ENCODE measurements at regions not wholly inside any gene's neighbourhood (a gene's known extent, or its start where the extent isn't known, plus 50 kb on each side); places are given as distances from the start of the nearest gene placed in this dataset.
"Not testable (repeated sequence)": the region's sequence is repeated elsewhere in the genome, so short reads cannot be mapped to it uniquely, and the experiment has no call there.

GRCh38 chr10:16011548-16011947 lies 151.2 kb upstream of the MINDY3 start:
- H3K4me1 ChIP-seq: no peaks in the 10 kb centered on the region
- no peak for DNase-seq (ENCODE audit: low spot score in 2 of 2)
- no peaks in the 10 kb centered on the region for H3K9me3 ChIP-seq
- no peaks in the 10 kb centered on the region for H3K27me3 ChIP-seq
- no peaks in the 10 kb centered on the region for H3K36me3 ChIP-seq
- TF ChIP-seq POLR2AphosphoS5 (IDR thresholded peaks at IDR 0.05): no peak
- no peak for TF ChIP-seq EP300 (IDR thresholded peaks at IDR 0.05)
- TF ChIP-seq CTCF (IDR thresholded peaks at IDR 0.05): no peak
- no peak overlapping the region for H3K4me3 ChIP-seq
- H3K27ac ChIP-seq: no peak overlapping the region

- 68% methylated on average over 3 of the region's 3 CpGs for WGBS
- TF ChIP-seq POLR2A (IDR thresholded peaks at IDR 0.05) (no peak), POLR2AphosphoS5 (IDR thresholded peaks at IDR 0.05) (no peak), CTCF (IDR thresholded peaks at IDR 0.05) (no peak), EP300 (IDR thresholded peaks at IDR 0.05) (no peak)
- Histone ChIP-seq H3K36me3 (no peaks in the 10 kb centered on the region), H3K4me3 (no peak overlapping the region), H3K27me3 (no peaks in the 10 kb centered on the region), H3K4me1 (no peaks in the 10 kb centered on the region), H3K27ac (no peak overlapping the region), H3K9me3 (no peaks in the 10 kb centered on the region)
- no peak for DNase-seq (ENCODE audit: low spot score in 2 of 2)
These were observed 154.2 kb upstream of the MINDY3 start for GRCh38 chr10:16014469-16014868.

GRCh38 chr10:16016688-16017087 lies 156.4 kb upstream of the MINDY3 start:
- TF ChIP-seq EP300 (IDR thresholded peaks at IDR 0.05) (no peak), POLR2AphosphoS5 (IDR thresholded peaks at IDR 0.05) (no peak), POLR2A (IDR thresholded peaks at IDR 0.05) (no peak), CTCF (IDR thresholded peaks at IDR 0.05) (no peak)
- Histone ChIP-seq H3K4me3 (no peak overlapping the region), H3K27ac (no peak overlapping the region), H3K4me1 (no peaks in the 10 kb centered on the region), H3K27me3 (no peaks in the 10 kb centered on the region), H3K36me3 (no peaks in the 10 kb centered on the region), H3K9me3 (peaks cover 7% of the 10 kb centered on the region)
- 44% methylated on average over 4 of the region's 4 CpGs for WGBS
- no peak for DNase-seq (ENCODE audit: low spot score in 2 of 2)

GRCh38 chr10:16020836-16021235 lies 160.5 kb upstream of the MINDY3 start:
- H3K4me3 ChIP-seq: no peak overlapping the region
- no peaks in the 10 kb centered on the region for H3K4me1 ChIP-seq
- TF ChIP-seq EP300 (IDR thresholded peaks at IDR 0.05) (no peak), POLR2AphosphoS5 (IDR thresholded peaks at IDR 0.05) (no peak), POLR2A (IDR thresholded peaks at IDR 0.05) (no peak), CTCF (IDR thresholded peaks at IDR 0.05) (no peak)
- no peak for DNase-seq (ENCODE audit: low spot score in 2 of 2)
- H3K9me3 ChIP-seq: peaks cover 7% of the 10 kb centered on the region
- H3K36me3 ChIP-seq: no peaks in the 10 kb centered on the region
- WGBS: 82% methylated on average over 1 of the region's 1 CpG
- no peaks in the 10 kb centered on the region for H3K27me3 ChIP-seq
- no peak overlapping the region for H3K27ac ChIP-seq

GRCh38 chr10:16026832-16027231 lies 166.5 kb upstream of the MINDY3 start:
- DNase-seq (ENCODE audit: low spot score in 2 of 2); H3K27me3 ChIP-seq; H3K27ac ChIP-seq; H3K4me3 ChIP-seq; H3K9me3 ChIP-seq; H3K4me1 ChIP-seq; H3K36me3 ChIP-seq: not testable (repeated sequence)
- WGBS: 85% methylated on average over 14 of the region's 14 CpGs

GRCh38 chr10:16030562-16030961 lies 170.3 kb upstream of the MINDY3 start:
- no peak overlapping the region for H3K4me3 ChIP-seq
- 45% methylated on average over 1 of the region's 1 CpG for WGBS
- H3K4me1 ChIP-seq: no peaks in the 10 kb centered on the region
- DNase-seq (ENCODE audit: low spot score in 2 of 2): no peak
- no peaks in the 10 kb centered on the region for H3K36me3 ChIP-seq
- H3K27me3 ChIP-seq: no peaks in the 10 kb centered on the region
- TF ChIP-seq CTCF (IDR thresholded peaks at IDR 0.05) (no peak), POLR2A (IDR thresholded peaks at IDR 0.05) (no peak), EP300 (IDR thresholded peaks at IDR 0.05) (no peak), POLR2AphosphoS5 (IDR thresholded peaks at IDR 0.05) (no peak)
- no peaks in the 10 kb centered on the region for H3K9me3 ChIP-seq
- no peak overlapping the region for H3K27ac ChIP-seq
